ENCODE measurements at regions not wholly inside any gene's neighbourhood (a gene's known extent, or its start where the extent isn't known, plus 50 kb on each side); places are given as distances from the start of the nearest gene placed in this dataset.

DNA sequence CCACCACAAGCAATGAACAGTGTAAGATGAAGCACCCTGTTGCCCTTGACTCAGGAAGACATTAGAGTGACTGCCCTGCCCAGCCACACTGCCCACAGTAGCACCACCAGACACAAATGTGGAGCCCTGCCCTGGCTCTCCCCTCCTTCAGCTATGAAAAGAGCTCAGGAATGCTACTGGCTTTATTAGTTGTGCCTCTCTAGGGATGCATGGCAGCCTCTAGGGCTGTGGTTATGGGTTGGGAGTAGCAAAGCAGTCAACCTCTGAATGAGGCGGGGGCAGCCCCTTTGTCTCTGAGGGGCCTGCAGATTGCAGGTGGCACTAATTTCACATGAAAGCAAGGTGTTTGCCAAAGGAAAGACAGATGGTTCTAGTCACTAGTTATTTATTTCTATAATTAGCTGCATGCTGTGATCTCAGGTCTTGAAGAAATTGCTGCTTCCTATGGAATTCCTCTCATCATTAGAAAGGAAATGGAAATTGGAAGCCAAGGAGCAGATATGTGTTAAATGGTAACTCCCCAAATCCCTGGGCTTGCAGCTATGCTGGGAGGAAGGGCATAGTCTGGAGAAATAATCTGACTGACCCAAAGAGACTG is 259.4 kb downstream of the TLR4 start:
- DNase-seq (no peak), ATAC-seq (no peak)
- TF ChIP-seq, protein P1, sequence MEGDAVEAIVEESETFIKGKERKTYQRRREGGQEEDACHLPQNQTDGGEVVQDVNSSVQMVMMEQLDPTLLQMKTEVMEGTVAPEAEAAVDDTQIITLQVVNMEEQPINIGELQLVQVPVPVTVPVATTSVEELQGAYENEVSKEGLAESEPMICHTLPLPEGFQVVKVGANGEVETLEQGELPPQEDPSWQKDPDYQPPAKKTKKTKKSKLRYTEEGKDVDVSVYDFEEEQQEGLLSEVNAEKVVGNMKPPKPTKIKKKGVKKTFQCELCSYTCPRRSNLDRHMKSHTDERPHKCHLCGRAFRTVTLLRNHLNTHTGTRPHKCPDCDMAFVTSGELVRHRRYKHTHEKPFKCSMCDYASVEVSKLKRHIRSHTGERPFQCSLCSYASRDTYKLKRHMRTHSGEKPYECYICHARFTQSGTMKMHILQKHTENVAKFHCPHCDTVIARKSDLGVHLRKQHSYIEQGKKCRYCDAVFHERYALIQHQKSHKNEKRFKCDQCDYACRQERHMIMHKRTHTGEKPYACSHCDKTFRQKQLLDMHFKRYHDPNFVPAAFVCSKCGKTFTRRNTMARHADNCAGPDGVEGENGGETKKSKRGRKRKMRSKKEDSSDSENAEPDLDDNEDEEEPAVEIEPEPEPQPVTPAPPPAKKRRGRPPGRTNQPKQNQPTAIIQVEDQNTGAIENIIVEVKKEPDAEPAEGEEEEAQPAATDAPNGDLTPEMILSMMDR (IDR thresholded peaks at IDR 0.05), result no peak
- H3K36me3 ChIP-seq (ENCODE audit: insufficient read depth in 1 of 2, low read depth in 1 of 2), result no peaks in the 10 kb centered on the region
- 76 to 85% (median 80%) methylated on average over 1 of the region's 1 CpG for WGBS, 3 donors
- no peak overlapping the region for H3K4me3 ChIP-seq
- intact Hi-C loops (cut with DNase I), result no loop called here
- H3K27me3 ChIP-seq (ENCODE audit: insufficient read depth in 3 of 3, low read length in 2 of 3), result no peaks in the 10 kb centered on the region
- H3K9me3 ChIP-seq, result no peaks in the 10 kb centered on the region
- no peak overlapping the region for H3K27ac ChIP-seq
- H3K4me1 ChIP-seq, result no peaks in the 10 kb centered on the region

DNA sequence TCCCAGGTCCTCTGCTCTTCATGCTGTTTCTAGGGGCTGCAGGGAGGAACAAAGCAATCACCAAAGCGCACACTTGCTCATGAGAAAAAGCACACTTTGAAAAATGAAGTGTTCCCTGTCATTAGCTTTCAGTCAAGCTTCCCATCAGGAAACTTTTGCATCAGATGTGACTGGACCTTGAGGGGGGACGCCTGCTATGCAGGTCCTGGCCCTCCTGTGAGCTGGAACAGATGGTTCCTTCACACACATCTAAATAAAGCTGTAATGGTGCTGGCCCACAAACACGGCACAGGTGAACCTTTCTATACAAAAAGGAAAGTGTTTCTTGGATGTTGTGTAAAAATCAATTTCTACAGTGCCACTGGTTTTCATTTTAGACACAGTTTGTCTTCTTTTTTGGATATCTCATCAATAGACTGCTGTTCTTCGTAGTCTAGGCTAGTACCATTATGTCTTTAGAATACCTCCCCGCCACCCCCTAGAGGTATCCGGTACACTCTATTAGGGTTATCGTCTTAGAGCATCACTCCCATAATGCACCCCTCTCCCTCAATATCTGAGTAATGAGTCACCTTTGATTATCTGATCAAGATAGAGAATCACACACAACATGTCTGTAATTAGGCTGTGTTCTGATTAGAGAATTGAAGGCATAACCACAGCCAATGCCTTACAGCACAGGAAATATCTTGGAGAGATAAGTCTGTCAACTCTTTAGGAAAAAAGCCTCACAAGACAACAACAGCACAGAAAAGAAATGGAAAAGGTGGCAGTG is 266.3 kb downstream of the TLR4 start:
- 76 to 81% (median 80%) methylated on average over 7 of the region's 7 CpGs for WGBS, 3 donors
- Histone ChIP-seq H3K27me3 (ENCODE audit: insufficient read depth in 3 of 3, low read length in 2 of 3) (no peaks in the 10 kb centered on the region), H3K36me3 (ENCODE audit: insufficient read depth in 1 of 2, low read depth in 1 of 2) (no peaks in the 10 kb centered on the region), H3K4me3 (no peak overlapping the region), H3K9me3 (no peaks in the 10 kb centered on the region), H3K4me1 (no peaks in the 10 kb centered on the region), H3K27ac (no peak overlapping the region)
- ATAC-seq (no peak), DNase-seq (no peak)
- TF ChIP-seq, protein P1 (IDR thresholded peaks at IDR 0.05), result no peak
- intact Hi-C loops (cut with DNase I), result no loop called here

DNA sequence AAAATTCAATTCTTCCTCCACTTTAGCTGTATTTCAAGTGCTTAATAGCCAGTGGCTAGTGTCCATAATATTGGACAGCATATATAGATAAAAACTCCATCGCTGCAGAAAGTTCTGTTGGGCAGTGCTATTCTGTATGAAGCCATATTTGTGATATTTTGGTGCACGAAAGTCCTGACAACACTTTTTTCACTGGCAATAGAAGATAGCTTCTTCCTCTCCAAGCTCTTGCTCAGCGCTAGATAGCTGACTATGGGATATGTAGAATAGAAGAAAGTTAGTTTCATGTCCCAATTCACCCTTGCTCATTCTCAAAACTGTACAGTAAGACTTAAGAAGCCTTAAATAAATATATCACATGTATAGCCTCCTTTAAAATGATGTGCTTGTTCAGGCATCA is 269.9 kb downstream of the TLR4 start:
- ATAC-seq (no peak), DNase-seq (no peak)
- no peak overlapping the region for H3K4me3 ChIP-seq
- 53 to 70% (median 57%) methylated on average over 3 of the region's 3 CpGs for WGBS, 3 donors
- intact Hi-C loops (cut with DNase I), result no loop called here
- TF ChIP-seq, protein P1 (IDR thresholded peaks at IDR 0.05), result no peak
- no peaks in the 10 kb centered on the region for H3K4me1 ChIP-seq
- H3K9me3 ChIP-seq, result no peaks in the 10 kb centered on the region
- H3K36me3 ChIP-seq (ENCODE audit: insufficient read depth in 1 of 2, low read depth in 1 of 2), result no peaks in the 10 kb centered on the region
- no peak overlapping the region for H3K27ac ChIP-seq
- H3K27me3 ChIP-seq (ENCODE audit: insufficient read depth in 3 of 3, low read length in 2 of 3), result no peaks in the 10 kb centered on the region

DNA sequence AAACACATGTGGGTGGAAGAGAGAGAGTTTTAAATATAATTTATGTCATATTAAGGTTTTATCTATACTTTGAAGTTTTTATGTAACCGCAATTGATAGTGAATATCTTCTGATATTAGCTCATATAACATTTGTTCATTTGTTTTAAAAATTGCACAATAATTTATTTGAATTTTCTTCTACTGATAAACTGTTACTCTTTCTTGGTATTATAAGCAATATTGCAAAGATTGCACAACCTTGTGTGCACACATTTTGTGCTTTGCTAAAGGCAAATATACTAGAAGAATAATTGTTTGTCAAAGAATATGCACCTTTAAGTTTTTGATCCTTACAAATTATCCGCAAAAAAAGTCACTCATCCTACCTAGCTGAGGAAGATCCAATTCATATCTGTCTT is 275.7 kb downstream of the TLR4 start:
- Histone ChIP-seq H3K27me3 (ENCODE audit: insufficient read depth in 3 of 3, low read length in 2 of 3) (peaks cover 0 to 2% (median 0%) of the 10 kb centered on the region in 3 donors), H3K9me3 (no peaks in the 10 kb centered on the region), H3K36me3 (ENCODE audit: insufficient read depth in 1 of 2, low read depth in 1 of 2) (no peaks in the 10 kb centered on the region), H3K4me3 (no peak overlapping the region), H3K27ac (no peak overlapping the region), H3K4me1 (no peaks in the 10 kb centered on the region)
- TF ChIP-seq, protein P1 (IDR thresholded peaks at IDR 0.05), result no peak
- ATAC-seq (no peak), DNase-seq (no peak)
- intact Hi-C loops (cut with DNase I), result no loop called here
- WGBS, 3 donors, result 95 to 99% (median 96%) methylated on average over 2 of the region's 2 CpGs

Measured in psoas muscle (tissue), 7 donors.